ENCODE measurements at regions not wholly inside any gene's neighbourhood (a gene's known extent, or its start where the extent isn't known, plus 50 kb on each side); places are given as distances from the start of the nearest gene placed in this dataset.

DNA sequence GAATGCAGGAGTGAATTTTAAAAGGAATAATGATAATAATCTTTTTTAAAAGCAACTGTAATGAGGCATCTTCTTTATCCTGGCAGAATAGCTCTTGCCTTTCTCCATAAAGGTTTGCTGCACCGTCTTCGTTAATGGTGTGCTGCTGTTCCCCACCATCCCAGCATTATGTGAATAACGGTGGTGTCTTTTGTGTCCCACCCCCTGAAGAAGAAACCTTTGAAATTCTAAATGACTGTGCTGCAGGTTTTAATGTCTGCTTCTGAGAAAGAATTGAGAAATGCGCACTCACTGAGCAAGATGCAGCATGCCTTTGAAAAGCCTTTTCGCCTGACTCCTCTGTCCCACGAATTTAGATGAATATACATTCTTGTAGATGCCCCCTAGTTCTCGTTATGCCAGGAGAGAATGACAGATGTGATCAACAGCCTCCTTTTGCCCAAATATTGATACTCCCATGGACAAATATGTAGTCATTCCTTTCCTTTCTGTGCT lies 246.1 kb upstream of the ZNF462 start:
- no peak for ATAC-seq
- TF ChIP-seq ZFP3 (CRISPR knock-in tag; IDR thresholded peaks at IDR 0.05) (no peak), RARB (CRISPR knock-in tag; IDR thresholded peaks at IDR 0.05) (no peak), ZNF8 (CRISPR knock-in tag; IDR thresholded peaks at IDR 0.05) (no peak)

DNA sequence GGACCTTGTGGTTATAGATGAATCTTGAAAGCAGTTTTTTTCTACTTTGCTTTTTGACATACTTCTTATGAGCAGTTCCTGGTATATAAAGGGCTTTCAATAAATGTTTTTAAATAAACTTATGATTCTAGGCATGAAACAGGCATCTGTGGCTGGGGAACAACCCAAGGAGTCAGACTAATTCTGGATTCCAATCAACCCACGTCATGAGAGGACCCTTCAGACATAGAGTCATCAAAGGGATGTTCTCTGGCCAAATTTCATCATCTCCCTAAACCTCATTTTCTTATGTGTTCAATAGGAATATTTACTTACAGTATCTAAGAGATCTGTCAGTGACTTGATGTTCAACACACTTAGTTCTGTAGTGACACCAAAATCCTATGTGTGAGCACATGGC lies 243.8 kb upstream of the ZNF462 start:
- TF ChIP-seq RARB (CRISPR knock-in tag; IDR thresholded peaks at IDR 0.05) (no peak), ZC3H10 (CRISPR knock-in tag; IDR thresholded peaks at IDR 0.05) (no peak), SNAI2 (CRISPR knock-in tag; IDR thresholded peaks at IDR 0.05) (no peak), ZNF565 (CRISPR knock-in tag; conservative IDR thresholded peaks at IDR 0.05; ENCODE audit: low read depth) (no peak), ZFP30 (CRISPR knock-in tag; IDR thresholded peaks at IDR 0.05) (no peak), ARNTL (CRISPR knock-in tag; IDR thresholded peaks at IDR 0.05; ENCODE audit: borderline replicate concordance, low read depth) (no peak), ESRRG (CRISPR knock-in tag; IDR thresholded peaks at IDR 0.05) (no peak), GLIS3 (CRISPR knock-in tag; IDR thresholded peaks at IDR 0.05) (no peak), ZNF70 (CRISPR knock-in tag; IDR thresholded peaks at IDR 0.05) (no peak), CSDC2 (CRISPR knock-in tag; IDR thresholded peaks at IDR 0.05) (no peak), TOX (CRISPR knock-in tag; IDR thresholded peaks at IDR 0.05; ENCODE audit: borderline replicate concordance) (no peak), BACH2 (CRISPR knock-in tag; IDR thresholded peaks at IDR 0.05; ENCODE audit: borderline replicate concordance) (no peak)
- TF ChIP-seq, protein P1, sequence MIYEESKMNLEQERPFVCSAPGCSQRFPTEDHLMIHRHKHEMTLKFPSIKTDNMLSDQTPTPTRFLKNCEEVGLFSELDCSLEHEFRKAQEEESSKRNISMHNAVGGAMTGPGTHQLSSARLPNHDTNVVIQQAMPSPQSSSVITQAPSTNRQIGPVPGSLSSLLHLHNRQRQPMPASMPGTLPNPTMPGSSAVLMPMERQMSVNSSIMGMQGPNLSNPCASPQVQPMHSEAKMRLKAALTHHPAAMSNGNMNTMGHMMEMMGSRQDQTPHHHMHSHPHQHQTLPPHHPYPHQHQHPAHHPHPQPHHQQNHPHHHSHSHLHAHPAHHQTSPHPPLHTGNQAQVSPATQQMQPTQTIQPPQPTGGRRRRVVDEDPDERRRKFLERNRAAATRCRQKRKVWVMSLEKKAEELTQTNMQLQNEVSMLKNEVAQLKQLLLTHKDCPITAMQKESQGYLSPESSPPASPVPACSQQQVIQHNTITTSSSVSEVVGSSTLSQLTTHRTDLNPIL (CRISPR knock-in tag; IDR thresholded peaks at IDR 0.05; ENCODE audit: low read depth) = no peak
- TF ChIP-seq, protein P2, sequence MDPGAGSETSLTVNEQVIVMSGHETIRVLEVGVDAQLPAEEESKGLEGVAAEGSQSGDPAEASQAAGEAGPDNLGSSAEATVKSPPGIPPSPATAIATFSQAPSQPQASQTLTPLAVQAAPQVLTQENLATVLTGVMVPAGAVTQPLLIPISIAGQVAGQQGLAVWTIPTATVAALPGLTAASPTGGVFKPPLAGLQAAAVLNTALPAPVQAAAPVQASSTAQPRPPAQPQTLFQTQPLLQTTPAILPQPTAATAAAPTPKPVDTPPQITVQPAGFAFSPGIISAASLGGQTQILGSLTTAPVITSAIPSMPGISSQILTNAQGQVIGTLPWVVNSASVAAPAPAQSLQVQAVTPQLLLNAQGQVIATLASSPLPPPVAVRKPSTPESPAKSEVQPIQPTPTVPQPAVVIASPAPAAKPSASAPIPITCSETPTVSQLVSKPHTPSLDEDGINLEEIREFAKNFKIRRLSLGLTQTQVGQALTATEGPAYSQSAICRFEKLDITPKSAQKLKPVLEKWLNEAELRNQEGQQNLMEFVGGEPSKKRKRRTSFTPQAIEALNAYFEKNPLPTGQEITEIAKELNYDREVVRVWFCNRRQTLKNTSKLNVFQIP (CRISPR knock-in tag; IDR thresholded peaks at IDR 0.05; ENCODE audit: borderline replicate concordance, low read depth) = no peak
- TF ChIP-seq, protein P3, sequence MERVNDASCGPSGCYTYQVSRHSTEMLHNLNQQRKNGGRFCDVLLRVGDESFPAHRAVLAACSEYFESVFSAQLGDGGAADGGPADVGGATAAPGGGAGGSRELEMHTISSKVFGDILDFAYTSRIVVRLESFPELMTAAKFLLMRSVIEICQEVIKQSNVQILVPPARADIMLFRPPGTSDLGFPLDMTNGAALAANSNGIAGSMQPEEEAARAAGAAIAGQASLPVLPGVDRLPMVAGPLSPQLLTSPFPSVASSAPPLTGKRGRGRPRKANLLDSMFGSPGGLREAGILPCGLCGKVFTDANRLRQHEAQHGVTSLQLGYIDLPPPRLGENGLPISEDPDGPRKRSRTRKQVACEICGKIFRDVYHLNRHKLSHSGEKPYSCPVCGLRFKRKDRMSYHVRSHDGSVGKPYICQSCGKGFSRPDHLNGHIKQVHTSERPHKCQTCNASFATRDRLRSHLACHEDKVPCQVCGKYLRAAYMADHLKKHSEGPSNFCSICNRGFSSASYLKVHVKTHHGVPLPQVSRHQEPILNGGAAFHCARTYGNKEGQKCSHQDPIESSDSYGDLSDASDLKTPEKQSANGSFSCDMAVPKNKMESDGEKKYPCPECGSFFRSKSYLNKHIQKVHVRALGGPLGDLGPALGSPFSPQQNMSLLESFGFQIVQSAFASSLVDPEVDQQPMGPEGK (CRISPR knock-in tag; IDR thresholded peaks at IDR 0.05; ENCODE audit: borderline replicate concordance) = no peak
- TF ChIP-seq, protein P4, sequence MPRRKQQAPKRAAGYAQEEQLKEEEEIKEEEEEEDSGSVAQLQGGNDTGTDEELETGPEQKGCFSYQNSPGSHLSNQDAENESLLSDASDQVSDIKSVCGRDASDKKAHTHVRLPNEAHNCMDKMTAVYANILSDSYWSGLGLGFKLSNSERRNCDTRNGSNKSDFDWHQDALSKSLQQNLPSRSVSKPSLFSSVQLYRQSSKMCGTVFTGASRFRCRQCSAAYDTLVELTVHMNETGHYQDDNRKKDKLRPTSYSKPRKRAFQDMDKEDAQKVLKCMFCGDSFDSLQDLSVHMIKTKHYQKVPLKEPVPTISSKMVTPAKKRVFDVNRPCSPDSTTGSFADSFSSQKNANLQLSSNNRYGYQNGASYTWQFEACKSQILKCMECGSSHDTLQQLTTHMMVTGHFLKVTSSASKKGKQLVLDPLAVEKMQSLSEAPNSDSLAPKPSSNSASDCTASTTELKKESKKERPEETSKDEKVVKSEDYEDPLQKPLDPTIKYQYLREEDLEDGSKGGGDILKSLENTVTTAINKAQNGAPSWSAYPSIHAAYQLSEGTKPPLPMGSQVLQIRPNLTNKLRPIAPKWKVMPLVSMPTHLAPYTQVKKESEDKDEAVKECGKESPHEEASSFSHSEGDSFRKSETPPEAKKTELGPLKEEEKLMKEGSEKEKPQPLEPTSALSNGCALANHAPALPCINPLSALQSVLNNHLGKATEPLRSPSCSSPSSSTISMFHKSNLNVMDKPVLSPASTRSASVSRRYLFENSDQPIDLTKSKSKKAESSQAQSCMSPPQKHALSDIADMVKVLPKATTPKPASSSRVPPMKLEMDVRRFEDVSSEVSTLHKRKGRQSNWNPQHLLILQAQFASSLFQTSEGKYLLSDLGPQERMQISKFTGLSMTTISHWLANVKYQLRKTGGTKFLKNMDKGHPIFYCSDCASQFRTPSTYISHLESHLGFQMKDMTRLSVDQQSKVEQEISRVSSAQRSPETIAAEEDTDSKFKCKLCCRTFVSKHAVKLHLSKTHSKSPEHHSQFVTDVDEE (CRISPR knock-in tag; IDR thresholded peaks at IDR 0.05) = no peak
- no peak for ATAC-seq

DNA sequence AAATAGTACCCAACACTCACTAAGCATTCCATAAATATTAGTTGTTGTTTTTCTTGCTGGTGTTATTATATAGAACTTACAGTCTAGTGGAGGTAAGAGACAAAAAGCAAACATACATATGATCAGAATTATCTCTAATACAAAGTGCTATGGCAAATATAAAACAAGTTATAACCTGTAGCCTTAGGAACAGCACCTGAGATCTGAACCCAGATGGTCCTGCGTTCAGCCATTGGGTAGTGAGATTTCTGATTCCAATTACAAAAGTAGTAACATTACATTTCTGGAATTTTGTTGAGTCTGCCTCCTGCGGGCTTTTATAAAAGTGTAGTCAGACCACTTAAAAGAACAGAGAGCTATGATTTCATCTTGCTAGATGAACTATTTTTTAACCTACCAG lies 242.9 kb upstream of the ZNF462 start:
- no peak for ATAC-seq
- TF ChIP-seq ZFP30 (CRISPR knock-in tag; IDR thresholded peaks at IDR 0.05) (no peak), TCF4 (CRISPR knock-in tag; IDR thresholded peaks at IDR 0.05; ENCODE audit: borderline replicate concordance) (no peak), ZNF565 (CRISPR knock-in tag; conservative IDR thresholded peaks at IDR 0.05; ENCODE audit: low read depth) (no peak), ZNF8 (CRISPR knock-in tag; IDR thresholded peaks at IDR 0.05) (no peak), RARB (CRISPR knock-in tag; IDR thresholded peaks at IDR 0.05) (no peak), ZC3H10 (CRISPR knock-in tag; IDR thresholded peaks at IDR 0.05) (no peak), BACH2 (CRISPR knock-in tag; IDR thresholded peaks at IDR 0.05; ENCODE audit: borderline replicate concordance) (no peak), SNAI2 (CRISPR knock-in tag; IDR thresholded peaks at IDR 0.05) (no peak), OSR1 (CRISPR knock-in tag; IDR thresholded peaks at IDR 0.05) (no peak), ZFP3 (CRISPR knock-in tag; IDR thresholded peaks at IDR 0.05) (no peak)
- TF ChIP-seq, protein P4 (CRISPR knock-in tag; IDR thresholded peaks at IDR 0.05) = no peak
- TF ChIP-seq, protein P5, sequence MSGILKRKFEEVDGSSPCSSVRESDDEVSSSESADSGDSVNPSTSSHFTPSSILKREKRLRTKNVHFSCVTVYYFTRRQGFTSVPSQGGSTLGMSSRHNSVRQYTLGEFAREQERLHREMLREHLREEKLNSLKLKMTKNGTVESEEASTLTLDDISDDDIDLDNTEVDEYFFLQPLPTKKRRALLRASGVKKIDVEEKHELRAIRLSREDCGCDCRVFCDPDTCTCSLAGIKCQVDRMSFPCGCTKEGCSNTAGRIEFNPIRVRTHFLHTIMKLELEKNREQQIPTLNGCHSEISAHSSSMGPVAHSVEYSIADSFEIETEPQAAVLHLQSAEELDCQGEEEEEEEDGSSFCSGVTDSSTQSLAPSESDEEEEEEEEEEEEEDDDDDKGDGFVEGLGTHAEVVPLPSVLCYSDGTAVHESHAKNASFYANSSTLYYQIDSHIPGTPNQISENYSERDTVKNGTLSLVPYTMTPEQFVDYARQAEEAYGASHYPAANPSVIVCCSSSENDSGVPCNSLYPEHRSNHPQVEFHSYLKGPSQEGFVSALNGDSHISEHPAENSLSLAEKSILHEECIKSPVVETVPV (CRISPR knock-in tag; IDR thresholded peaks at IDR 0.05) = no peak
